K562 (cell line): ENCODE measurements at regions not wholly inside any gene's neighbourhood (a gene's known extent, or its start where the extent isn't known, plus 50 kb on each side); places are given as distances from the start of the nearest gene placed in this dataset.

Experiments
- E4F1 ChIP-seq: fragments of 250-450 bp; sonication (Bioruptor Pico); IDR thresholded peaks from 2 replicates; pipeline ENCODE4 v1.5.0; 2021; ENCODE audit warnings: mild to moderate bottlenecking, borderline replicate concordance
- EP400 ChIP-seq: fragments of 450-650 bp; IDR thresholded peaks from 2 replicates; pipeline ENCODE4 v1.6.1; 2017; ENCODE audit warnings: antibody characterized with exemption, mild to moderate bottlenecking, moderate library complexity
- FOXJ2 ChIP-seq: fragments of 200-800 bp; sonication (Bioruptor generic); IDR thresholded peaks from 2 replicates; pipeline ENCODE4 v1.6.1; 2016; ENCODE audit warnings: missing genetic modification characterization, missing compliant biosample characterization
- HDAC8 ChIP-seq: fragments of 450-650 bp; IDR thresholded peaks from 2 replicates; pipeline ENCODE4 v1.6.1; 2016; ENCODE audit warnings: mild to moderate bottlenecking, missing genetic modification characterization, moderate library complexity, missing compliant biosample characterization
- MTA1 ChIP-seq: fragments of 450-650 bp; IDR thresholded peaks from 2 replicates; pipeline ENCODE4 v1.6.1; 2017; ENCODE audit warnings: borderline replicate concordance
- MYC ChIP-seq, 2 experiments: fragments of 250-450 bp in 1 of 2; sonication (Bioruptor Pico) in 1 of 2; IDR thresholded peaks; 2 replicates each; pipeline versions ENCODE4 v1.5.1 to v1.6.1; 2012 to 2021; ENCODE audit warnings: low read depth in 2 of 2, borderline replicate concordance in 1 of 2, improper control_type of control experiment in 1 of 2, low read length in 1 of 2, mild to moderate bottlenecking in 1 of 2, moderate library complexity in 1 of 2
- NFE2 ChIP-seq: IDR thresholded peaks from 2 replicates; pipeline ENCODE4 v1.6.1; 2014; ENCODE audit warnings: antibody characterized with exemption, low read depth
- NR4A1 ChIP-seq, 2 experiments: fragments of 250-450 bp in 1 of 2; fragments of 450-650 bp in 1 of 2; sonication (Bioruptor Pico) in 1 of 2; IDR thresholded peaks; 2 replicates each; pipeline versions ENCODE4 v1.4.0 to v1.6.1; 2016 to 2020; ENCODE audit warnings: mild to moderate bottlenecking in 2 of 2, missing compliant biosample characterization in 1 of 2, missing genetic modification characterization in 1 of 2, moderate library complexity in 1 of 2
- STAT5A ChIP-seq: IDR thresholded peaks from 2 replicates; pipeline ENCODE4 v1.6.1; 2012; ENCODE audit warnings: low read length, inconsistent platforms, borderline replicate concordance
- TCF7 ChIP-seq: sonication (generic); IDR thresholded peaks from 2 replicates; pipeline ENCODE4 v1.6.1; 2016; ENCODE audit warnings: antibody characterized with exemption, borderline replicate concordance
- TEAD2 ChIP-seq: fragments of 450-650 bp; IDR thresholded peaks from 2 replicates; pipeline ENCODE4 v1.6.1; 2016; ENCODE audit warnings: missing genetic modification characterization, control low read depth, missing compliant biosample characterization
- ZFP91 ChIP-seq: sonication (generic); formaldehyde crosslinking; IDR thresholded peaks from 2 replicates; pipeline ENCODE4 v1.8.0; 2022; ENCODE audit warnings: mild to moderate bottlenecking, missing genetic modification reagents
- ZNF143 ChIP-seq: sonication (generic); formaldehyde crosslinking; IDR thresholded peaks from 2 replicates; pipeline ENCODE4 v1.9.0; 2022; ENCODE audit warnings: mild to moderate bottlenecking, missing genetic modification reagents
- ZNF212 ChIP-seq: fragments of 450-650 bp; formaldehyde crosslinking; IDR thresholded peaks from 2 replicates; pipeline ENCODE4 v1.4.0; 2020; ENCODE audit warnings: mild to moderate bottlenecking
- ZNF217 ChIP-seq: sonication (generic); formaldehyde crosslinking; IDR thresholded peaks from 2 replicates; pipeline ENCODE4 v1.8.0; 2022; ENCODE audit warnings: mild to moderate bottlenecking, missing genetic modification reagents
- ZNF407 ChIP-seq: fragments of 450-650 bp; IDR thresholded peaks from 2 replicates; pipeline ENCODE4 v1.6.1; 2016; ENCODE audit warnings: low read depth

GRCh38 chr18:30568333-30568732 lies 474.2 kb downstream of the DSC3 start (continued):
- TF ChIP-seq NR4A1 (CRISPR knock-in tag; IDR thresholded peaks at IDR 0.05) (no peak), NR4A1 (tag; IDR thresholded peaks at IDR 0.05) (no peak), MTA1 (no peak), STAT5A (peak; percentile 79; the same call in 1 of the 2 replicates), FOXJ2 (tag) (0 out of 2 replicates have a peak, but pooled peaks have one; percentile 53), MYC (IDR thresholded peaks at IDR 0.05; ENCODE audit: low read depth, low read length) (no peak), MYC (CRISPR knock-in tag; IDR thresholded peaks at IDR 0.05; ENCODE audit: borderline replicate concordance, low read depth) (no peak), E4F1 (CRISPR knock-in tag) (no peak), NFE2 (peak; percentile 65), TEAD2 (tag) (no peak), ZNF217 (CRISPR knock-in tag) (no peak), ZNF143 (no peak), ZFP91 (CRISPR knock-in tag) (no peak), HDAC8 (tag) (no peak), ZNF212 (CRISPR knock-in tag) (no peak), TCF7 (no peak), ZNF407 (no peak), EP400 (no peak)
